ENCODE measurements at regions not wholly inside any gene's neighbourhood (a gene's known extent, or its start where the extent isn't known, plus 50 kb on each side); places are given as distances from the start of the nearest gene placed in this dataset.

- no CpG with 5 or more reads among the region's 7 CpGs for WGBS (ENCODE audit: extremely low coverage, insufficient coverage, low lambda C conversion rate)
- Histone ChIP-seq H2BK5ac (ENCODE audit: low read length) (no peak overlapping the region), H3K9ac (ENCODE audit: low read length) (no peak overlapping the region)
Measured at GRCh38 chr6:168136001-168136400, 57.0 kb upstream of the FRMD1 start.

DNA sequence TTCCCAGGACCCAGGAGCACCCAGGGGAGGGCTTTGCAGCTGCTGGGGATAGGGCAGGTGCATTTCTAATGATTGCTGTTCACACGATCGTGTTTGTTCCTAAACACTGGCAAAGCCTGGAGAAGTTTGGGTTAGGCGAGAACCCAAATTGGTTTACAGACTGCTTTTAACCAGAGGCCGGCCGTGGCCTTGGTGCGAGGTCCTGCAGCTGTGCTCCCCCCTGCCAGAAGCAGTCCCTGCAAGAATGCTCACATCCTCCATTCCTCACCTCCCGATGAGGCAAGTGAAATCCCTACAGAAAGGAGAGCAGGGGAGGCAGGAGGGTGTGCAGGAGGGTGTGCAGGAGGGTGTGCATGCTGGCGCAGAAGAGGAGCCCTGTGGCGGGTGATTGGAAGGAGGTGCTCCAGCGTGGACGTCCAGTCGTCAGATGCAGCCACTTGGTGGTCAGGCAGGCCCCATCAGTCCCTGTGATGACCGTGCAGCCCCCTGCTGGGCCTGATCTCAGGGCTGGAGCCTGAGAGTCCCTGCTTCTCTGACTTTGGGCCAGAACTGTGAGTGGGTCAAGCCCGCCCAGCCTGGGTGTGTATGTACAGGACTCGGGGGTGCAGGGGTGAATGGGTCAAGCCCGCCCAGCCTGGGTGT lies 55.7 kb upstream of the FRMD1 start:
- H2BK120ac ChIP-seq (ENCODE audit: low read depth, low read length) = no peak overlapping the region
- H3K79me2 ChIP-seq (ENCODE audit: control insufficient read depth, insufficient read depth, low read length) = no peaks in the 10 kb centered on the region
- H2AK5ac ChIP-seq (ENCODE audit: low read length) = no peak overlapping the region
- no peak overlapping the region for H3K4me2 ChIP-seq (ENCODE audit: low read length)
- no peak overlapping the region for H2BK5ac ChIP-seq (ENCODE audit: low read length)
- no peak overlapping the region for H3K18ac ChIP-seq (ENCODE audit: low read length)
- H3K4me1 ChIP-seq (ENCODE audit: control insufficient read depth, low read depth, low read length) = peaks cover 9% of the 10 kb centered on the region
- no peak overlapping the region for H4K8ac ChIP-seq (ENCODE audit: low read depth, low read length)
- no peak overlapping the region for H2BK15ac ChIP-seq (replicated peaks; ENCODE audit: low read depth)
- no peak for DNase-seq
- H3K4me3 ChIP-seq (ENCODE audit: low read length) = no peak overlapping the region
- H3K27ac ChIP-seq (ENCODE audit: low read depth, low read length) = no peak overlapping the region
- no peaks in the 10 kb centered on the region for H3K79me1 ChIP-seq (ENCODE audit: low read length)
- no CpG with 5 or more reads among the region's 16 CpGs for WGBS (ENCODE audit: extremely low coverage, insufficient coverage, low lambda C conversion rate)
- H3K27me3 ChIP-seq (ENCODE audit: insufficient read depth, low read length, poor library complexity) = no peaks in the 10 kb centered on the region
- H3K23ac ChIP-seq (ENCODE audit: low read length) = no peak overlapping the region
- H3K9ac ChIP-seq (ENCODE audit: low read length) = no peak overlapping the region
- H3K4ac ChIP-seq (ENCODE audit: low read depth, low read length) = no peak overlapping the region
- no peak overlapping the region for H3K56ac ChIP-seq (ENCODE audit: low read length)
- H4K5ac ChIP-seq (ENCODE audit: low read length) = no peak overlapping the region
- no peaks in the 10 kb centered on the region for H3K36me3 ChIP-seq (ENCODE audit: control insufficient read depth, insufficient read depth, low read length)

More at GRCh38 chr6:168136001-168136400, 57.0 kb upstream of the FRMD1 start:
- Histone ChIP-seq H3K79me1 (ENCODE audit: low read length) (no peaks in the 10 kb centered on the region), H3K18ac (ENCODE audit: low read length) (no peak overlapping the region), H3K79me2 (ENCODE audit: control insufficient read depth, insufficient read depth, low read length) (no peaks in the 10 kb centered on the region), H2AK5ac (ENCODE audit: low read length) (no peak overlapping the region), H3K27me3 (ENCODE audit: insufficient read depth, low read length, poor library complexity) (no peaks in the 10 kb centered on the region), H3K4me2 (ENCODE audit: low read length) (no peak overlapping the region), H4K5ac (ENCODE audit: low read length) (no peak overlapping the region), H3K56ac (ENCODE audit: low read length) (no peak overlapping the region), H3K23ac (ENCODE audit: low read length) (no peak overlapping the region), H2BK15ac (replicated peaks; ENCODE audit: low read depth) (no peak overlapping the region), H3K4ac (ENCODE audit: low read depth, low read length) (no peak overlapping the region), H3K36me3 (ENCODE audit: control insufficient read depth, insufficient read depth, low read length) (no peaks in the 10 kb centered on the region), H3K4me1 (ENCODE audit: control insufficient read depth, low read depth, low read length) (peaks cover 9% of the 10 kb centered on the region), H4K8ac (ENCODE audit: low read depth, low read length) (no peak overlapping the region), H2BK120ac (ENCODE audit: low read depth, low read length) (no peak overlapping the region), H3K4me3 (ENCODE audit: low read length) (no peak overlapping the region), H3K27ac (ENCODE audit: low read depth, low read length) (no peak overlapping the region)
- DNase-seq = no peak

DNA sequence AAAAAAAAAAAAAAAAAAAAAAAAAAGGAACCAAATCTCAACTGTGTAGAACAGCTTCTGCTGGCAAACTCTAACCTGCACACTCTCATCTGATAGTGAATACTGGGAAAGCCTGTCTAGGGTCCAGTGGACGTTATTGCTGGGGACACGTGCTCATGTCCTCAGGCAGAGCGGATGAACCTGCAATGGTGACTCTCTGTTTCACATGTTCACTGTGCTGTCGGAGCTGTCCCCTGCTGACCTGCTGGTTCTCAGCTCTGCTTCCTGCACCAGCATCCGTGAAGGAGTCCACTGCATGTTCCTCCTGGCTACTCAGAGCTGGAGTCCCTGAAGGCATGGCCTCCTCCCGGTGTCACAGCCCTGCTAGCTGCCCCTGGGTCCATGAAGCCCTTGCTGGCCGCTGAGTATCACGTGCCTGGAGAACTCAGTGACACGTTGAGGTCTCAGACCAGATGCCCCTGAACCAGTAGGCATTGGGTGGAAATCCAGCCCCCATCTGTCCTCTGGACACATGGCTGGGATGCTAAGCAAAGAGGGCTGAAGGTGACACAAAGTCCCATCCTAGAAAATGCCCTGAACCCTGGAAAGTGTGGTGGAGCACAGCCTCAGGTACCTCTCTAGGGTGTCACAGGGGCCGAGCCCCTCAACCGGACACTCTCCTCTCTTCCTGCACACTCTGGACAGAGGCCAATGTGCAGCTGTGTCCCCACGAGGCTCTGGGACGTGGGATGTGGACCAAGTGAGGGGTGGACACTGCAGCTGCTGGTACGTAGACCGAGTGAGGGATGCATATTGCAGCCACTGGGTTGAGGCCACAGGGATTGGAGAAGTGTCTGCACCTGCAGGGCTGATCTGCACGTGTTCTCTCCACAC lies 54.9 kb upstream of the FRMD1 start:
- no peak overlapping the region for H3K23ac ChIP-seq (ENCODE audit: low read length)
- H3K4me1 ChIP-seq (ENCODE audit: control insufficient read depth, low read depth, low read length) = peaks cover 9% of the 10 kb centered on the region
- no peak overlapping the region for H3K27ac ChIP-seq (ENCODE audit: low read depth, low read length)
- H3K4me3 ChIP-seq (ENCODE audit: low read length) = no peak overlapping the region
- no peak overlapping the region for H2AK5ac ChIP-seq (ENCODE audit: low read length)
- H2BK120ac ChIP-seq (ENCODE audit: low read depth, low read length) = no peak overlapping the region
- no peak overlapping the region for H3K4ac ChIP-seq (ENCODE audit: low read depth, low read length)
- no peaks in the 10 kb centered on the region for H3K79me1 ChIP-seq (ENCODE audit: low read length)
- no peak overlapping the region for H3K56ac ChIP-seq (ENCODE audit: low read length)
- H4K5ac ChIP-seq (ENCODE audit: low read length) = no peak overlapping the region
- H3K79me2 ChIP-seq (ENCODE audit: control insufficient read depth, insufficient read depth, low read length) = no peaks in the 10 kb centered on the region
- H3K18ac ChIP-seq (ENCODE audit: low read length) = no peak overlapping the region
- no peak overlapping the region for H3K9ac ChIP-seq (ENCODE audit: low read length)
- no peak overlapping the region for H2BK5ac ChIP-seq (ENCODE audit: low read length)
- no peak for DNase-seq
- H4K8ac ChIP-seq (ENCODE audit: low read depth, low read length) = no peak overlapping the region
- H2BK15ac ChIP-seq (replicated peaks; ENCODE audit: low read depth) = no peak overlapping the region
- no CpG with 5 or more reads among the region's 16 CpGs for WGBS (ENCODE audit: extremely low coverage, insufficient coverage, low lambda C conversion rate)
- H3K36me3 ChIP-seq (ENCODE audit: control insufficient read depth, insufficient read depth, low read length) = no peaks in the 10 kb centered on the region
- no peak overlapping the region for H3K4me2 ChIP-seq (ENCODE audit: low read length)
- no peaks in the 10 kb centered on the region for H3K27me3 ChIP-seq (ENCODE audit: insufficient read depth, low read length, poor library complexity)

- Histone ChIP-seq H3K27ac (ENCODE audit: low read depth, low read length) (no peak overlapping the region), H3K4me1 (ENCODE audit: control insufficient read depth, low read depth, low read length) (peaks cover 9% of the 10 kb centered on the region), H4K8ac (ENCODE audit: low read depth, low read length) (no peak overlapping the region), H3K36me3 (ENCODE audit: control insufficient read depth, insufficient read depth, low read length) (no peaks in the 10 kb centered on the region), H3K79me2 (ENCODE audit: control insufficient read depth, insufficient read depth, low read length) (no peaks in the 10 kb centered on the region), H3K18ac (ENCODE audit: low read length) (no peak overlapping the region), H3K27me3 (ENCODE audit: insufficient read depth, low read length, poor library complexity) (no peaks in the 10 kb centered on the region), H3K9ac (ENCODE audit: low read length) (no peak overlapping the region), H3K4ac (ENCODE audit: low read depth, low read length) (no peak overlapping the region), H2BK120ac (ENCODE audit: low read depth, low read length) (no peak overlapping the region), H2BK15ac (replicated peaks; ENCODE audit: low read depth) (no peak overlapping the region), H2BK5ac (ENCODE audit: low read length) (no peak overlapping the region), H4K5ac (ENCODE audit: low read length) (no peak overlapping the region), H3K23ac (ENCODE audit: low read length) (peak overlapping the region; percentile 66), H2AK5ac (ENCODE audit: low read length) (no peak overlapping the region), H3K4me3 (ENCODE audit: low read length) (no peak overlapping the region), H3K4me2 (ENCODE audit: low read length) (no peak overlapping the region), H3K79me1 (ENCODE audit: low read length) (no peaks in the 10 kb centered on the region), H3K56ac (ENCODE audit: low read length) (peak overlapping the region; percentile 42)
- no CpG with 5 or more reads among the region's 13 CpGs for WGBS (ENCODE audit: extremely low coverage, insufficient coverage, low lambda C conversion rate)
- DNase-seq = peak; percentile 40
Measured at GRCh38 chr6:168133168-168133561, 54.2 kb upstream of the FRMD1 start.

- Histone ChIP-seq H3K56ac (ENCODE audit: low read length) (peak overlapping the region; percentile 17), H3K27ac (ENCODE audit: low read depth, low read length) (no peak overlapping the region), H2BK5ac (ENCODE audit: low read length) (no peak overlapping the region), H3K4ac (ENCODE audit: low read depth, low read length) (no peak overlapping the region), H3K23ac (ENCODE audit: low read length) (peak overlapping the region; percentile 1), H3K36me3 (ENCODE audit: control insufficient read depth, insufficient read depth, low read length) (no peaks in the 10 kb centered on the region), H3K79me1 (ENCODE audit: low read length) (no peaks in the 10 kb centered on the region), H3K4me2 (ENCODE audit: low read length) (peak overlapping the region; percentile 64), H4K8ac (ENCODE audit: low read depth, low read length) (no peak overlapping the region), H2BK15ac (replicated peaks; ENCODE audit: low read depth) (no peak overlapping the region), H3K18ac (ENCODE audit: low read length) (no peak overlapping the region), H2BK120ac (ENCODE audit: low read depth, low read length) (no peak overlapping the region), H4K5ac (ENCODE audit: low read length) (no peak overlapping the region), H3K4me3 (ENCODE audit: low read length) (no peak overlapping the region), H3K4me1 (ENCODE audit: control insufficient read depth, low read depth, low read length) (peaks cover 9% of the 10 kb centered on the region), H3K9ac (ENCODE audit: low read length) (peak overlapping the region; percentile 30), H2AK5ac (ENCODE audit: low read length) (no peak overlapping the region), H3K27me3 (ENCODE audit: insufficient read depth, low read length, poor library complexity) (no peaks in the 10 kb centered on the region), H3K79me2 (ENCODE audit: control insufficient read depth, insufficient read depth, low read length) (no peaks in the 10 kb centered on the region)
- DNase-seq = peak; percentile 91
- WGBS (ENCODE audit: extremely low coverage, insufficient coverage, low lambda C conversion rate) = no CpG with 5 or more reads among the region's 34 CpGs
Measured at GRCh38 chr6:168132531-168133167, 53.6 kb upstream of the FRMD1 start.

Data from mesendoderm (in vitro differentiated cells).